NCI-H1930 (cell line): ENCODE measurements at regions not wholly inside any gene's neighbourhood (a gene's known extent, or its start where the extent isn't known, plus 50 kb on each side); places are given as distances from the start of the nearest gene placed in this dataset.
A peak's percentile ranks its signal among the peaks of the same experiment; 100 is the strongest.

Source experiments
- DNase-seq, 2 experiments: peaks; one replicate each; lab custom pipeline; 2025; lab: John Stamatoyannopoulos, UW

- DNase-seq = no peak
Observed at GRCh38 chr9:28747351-28747985, 1174.2 kb upstream of the C9orf72 start.

GRCh38 chr9:28750136-28750535, 1176.9 kb upstream of the C9orf72 start:
- DNase-seq = no peak

GRCh38 chr9:28758341-28758740, 1185.1 kb upstream of the C9orf72 start:
- no peak for DNase-seq

GRCh38 chr9:28758971-28759370, 1185.7 kb upstream of the C9orf72 start:
- DNase-seq = no peak

GRCh38 chr9:28762167-28762566, 1188.9 kb upstream of the C9orf72 start:
- DNase-seq = no peak

- DNase-seq = no peak
Observed at GRCh38 chr9:28764532-28764931, 1191.3 kb upstream of the C9orf72 start.

GRCh38 chr9:28770226-28770625, 1196.9 kb upstream of the C9orf72 start:
- DNase-seq = no peak

GRCh38 chr9:28770827-28771226, 1197.5 kb upstream of the C9orf72 start:
- DNase-seq = no peak

DNA sequence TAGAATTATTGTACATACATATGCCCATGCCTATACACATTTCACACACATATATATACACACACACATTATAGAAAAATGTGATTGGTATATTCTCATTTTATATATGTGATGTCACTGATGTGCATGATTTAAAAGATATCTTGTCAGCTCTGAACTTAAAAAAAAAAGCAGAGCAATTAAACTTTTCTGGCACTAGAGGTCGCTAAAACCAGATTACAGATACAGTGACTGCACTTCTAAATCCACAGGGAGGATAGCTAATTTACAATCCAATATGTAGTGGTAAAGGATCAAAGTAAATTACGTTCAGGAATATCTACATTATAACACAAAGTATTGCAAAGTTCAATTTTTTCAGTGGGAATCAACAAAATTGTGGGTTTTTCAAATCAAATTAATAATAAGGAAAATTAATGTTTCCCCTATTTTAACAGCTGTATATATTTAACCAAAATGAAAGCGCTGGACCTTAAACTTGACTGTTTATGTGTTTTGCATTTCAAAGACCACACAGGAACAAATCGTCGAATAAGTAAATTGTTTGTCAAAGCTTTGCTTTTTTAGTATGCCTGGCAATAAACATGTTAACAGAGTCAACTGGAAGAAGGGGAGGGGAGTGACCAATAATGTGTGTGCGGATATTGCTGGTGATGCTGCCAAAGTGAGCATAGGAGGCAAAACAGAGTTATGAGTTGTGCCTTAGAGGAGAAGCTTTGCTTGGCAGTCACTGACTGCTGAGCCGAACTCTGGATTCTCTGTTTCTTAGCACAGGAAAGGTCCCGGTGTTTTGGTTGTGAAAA, 1201.4 kb upstream of the C9orf72 start:
- DNase-seq = no peak

- DNase-seq = peak in 1 of 2 experiments; percentile 11
Observed at GRCh38 chr9:28779243-28779642, 1206.0 kb upstream of the C9orf72 start.

DNA sequence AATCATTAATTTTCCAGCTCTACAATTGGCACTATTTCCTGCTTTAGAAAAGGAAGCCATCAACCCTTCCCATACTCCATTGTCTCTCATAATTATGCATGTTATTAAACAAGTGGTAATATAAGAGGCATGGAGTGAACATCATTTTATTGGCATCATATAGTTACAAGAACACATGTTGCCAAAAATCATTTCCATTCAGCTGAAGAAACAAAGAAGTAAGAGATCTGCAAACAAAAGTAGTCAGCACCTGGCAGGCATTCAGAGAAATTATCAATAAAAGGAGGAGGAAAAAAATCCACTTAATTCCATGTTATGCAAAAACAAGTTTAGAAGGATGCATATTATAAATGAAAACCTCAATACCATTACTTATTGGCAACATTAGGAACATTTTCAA, 1208.2 kb upstream of the C9orf72 start:
- no peak for DNase-seq

DNA sequence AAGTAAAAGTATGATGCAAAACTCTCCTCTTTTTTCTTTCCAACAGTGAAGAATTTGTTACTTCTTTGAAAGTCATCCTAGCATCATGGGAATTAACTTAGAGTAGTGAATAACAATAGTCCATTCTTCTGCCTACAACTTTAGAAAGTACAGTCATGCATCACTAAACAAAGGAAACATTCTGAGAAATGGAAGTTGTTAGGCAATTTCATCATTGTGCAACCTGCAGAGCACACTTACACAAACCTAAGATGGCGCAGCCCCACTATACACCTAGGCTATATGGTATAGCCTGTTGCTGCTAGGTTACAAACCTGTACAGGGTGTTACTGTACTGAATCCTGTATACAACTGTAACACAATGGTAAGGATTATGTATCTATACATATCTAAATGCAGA, 1209.3 kb upstream of the C9orf72 start:
- DNase-seq = no peak

DNA sequence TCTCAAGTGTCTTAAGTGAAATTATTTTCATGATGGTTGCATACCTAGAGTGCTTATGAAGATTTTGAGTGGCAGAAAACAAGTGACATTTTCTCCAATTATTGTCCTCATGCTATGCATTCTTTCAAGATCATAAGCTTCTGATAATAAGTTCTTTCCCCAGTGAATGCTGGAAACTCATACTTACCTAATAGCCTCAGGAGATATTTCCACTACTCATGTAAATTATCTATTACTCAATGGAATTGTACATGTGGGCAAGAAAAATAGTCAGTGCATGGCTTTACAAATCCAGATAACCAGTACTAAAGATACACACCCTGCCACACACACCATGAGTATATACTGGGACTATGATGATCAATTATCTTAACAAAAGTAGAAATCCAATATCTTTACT, 1219.4 kb upstream of the C9orf72 start:
- no peak for DNase-seq

- no peak for DNase-seq
Observed at GRCh38 chr9:28799876-28800275, 1226.6 kb upstream of the C9orf72 start.

DNA sequence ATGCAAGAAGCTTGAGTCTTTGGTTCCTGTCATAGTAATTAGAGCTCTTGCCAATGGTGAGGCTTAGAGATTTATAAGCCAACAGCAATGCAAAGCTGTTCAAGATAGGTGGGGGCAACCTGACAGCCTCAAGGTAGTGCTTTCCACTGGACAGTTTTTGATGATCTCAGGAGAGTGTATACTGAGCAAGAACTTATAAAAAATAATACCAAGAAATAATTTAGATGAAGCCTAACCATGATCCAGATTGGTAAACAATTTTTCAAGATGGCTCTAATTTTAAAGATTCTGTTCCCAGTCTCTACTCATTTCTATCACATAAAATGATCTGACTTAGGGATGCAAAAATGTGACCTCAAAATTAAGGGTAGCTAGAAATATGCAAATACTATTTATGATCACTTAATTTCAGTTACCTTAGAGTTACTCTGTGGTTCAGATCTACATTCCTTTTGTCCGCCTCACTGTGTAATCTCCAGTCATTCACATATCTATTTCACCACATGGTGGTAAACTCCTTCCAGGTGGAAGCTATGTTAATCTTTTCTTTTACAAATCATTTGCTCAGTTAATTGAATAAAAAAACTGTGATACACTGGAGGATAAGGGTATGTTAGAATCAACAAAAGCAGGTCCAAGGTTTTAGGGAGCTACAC, 1228.0 kb upstream of the C9orf72 start:
- DNase-seq = no peak

GRCh38 chr9:28805197-28805596, 1231.9 kb upstream of the C9orf72 start:
- DNase-seq = no peak

DNA sequence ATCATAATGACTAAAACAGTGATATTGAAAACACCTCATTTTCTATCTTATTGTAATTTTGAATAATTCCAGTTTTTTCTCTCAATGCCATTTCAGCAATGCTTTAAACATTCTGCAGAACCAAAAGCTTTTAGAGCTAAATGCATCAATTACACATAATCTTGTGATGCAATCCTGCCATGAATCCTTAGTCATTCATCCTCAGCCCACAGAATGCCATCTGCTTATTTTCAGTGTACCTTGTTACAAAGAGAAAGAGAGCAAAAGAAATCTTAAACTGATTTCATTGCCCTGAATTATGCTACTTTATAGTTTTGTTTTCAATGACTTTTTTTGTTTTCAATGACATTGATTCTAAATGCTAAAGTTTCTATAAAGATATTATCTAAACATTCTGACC, 1234.8 kb upstream of the C9orf72 start:
- DNase-seq = peak; percentile 31 to 59

- no peak for DNase-seq
Observed at GRCh38 chr9:28810388-28811075, 1237.3 kb upstream of the C9orf72 start.

DNA sequence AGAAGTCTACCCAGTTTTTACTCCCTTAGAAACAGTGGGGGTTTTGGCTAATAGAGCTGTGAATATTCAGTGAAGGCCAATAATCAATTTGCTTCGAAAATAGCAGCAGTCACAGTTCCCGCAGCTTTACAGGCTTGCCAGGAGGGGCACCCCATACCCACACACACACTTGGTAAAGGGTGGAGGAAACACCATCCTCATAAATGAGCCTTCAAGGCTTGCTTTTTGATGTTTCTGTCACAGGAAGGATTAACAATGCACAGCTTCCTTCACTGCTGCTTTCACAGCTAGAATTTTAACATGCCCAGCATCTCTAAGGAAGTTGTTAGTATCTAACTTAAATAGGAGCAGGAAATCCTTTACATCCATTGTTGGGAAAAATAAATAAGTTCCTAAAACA, 1247.5 kb upstream of the C9orf72 start:
- no peak for DNase-seq

DNA sequence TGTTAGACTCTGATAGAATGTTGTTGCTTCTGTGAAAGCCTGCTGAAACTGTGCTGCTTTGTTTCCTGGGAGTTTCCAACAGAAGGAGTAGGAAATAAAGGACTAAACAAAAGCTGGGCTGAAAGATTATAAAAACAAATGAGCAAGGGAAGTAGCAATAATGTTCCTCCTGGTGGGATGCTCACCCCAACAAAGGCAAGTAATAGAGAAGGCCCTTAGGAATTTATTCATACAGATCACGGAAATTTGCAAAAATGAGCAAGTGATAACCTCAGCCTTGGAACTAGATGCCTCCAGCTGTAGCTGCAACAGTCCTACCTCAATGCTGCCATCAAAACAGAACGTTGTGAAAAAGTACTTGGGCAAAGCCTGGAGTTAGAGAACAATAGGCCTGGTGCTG, 1248.0 kb upstream of the C9orf72 start:
- no peak for DNase-seq

GRCh38 chr9:28824432-28824963, 1251.2 kb upstream of the C9orf72 start:
- DNase-seq = no peak

- no peak for DNase-seq
Observed at GRCh38 chr9:28832168-28832770, 1259.0 kb upstream of the C9orf72 start.
